Esophagus squamous epithelium (tissue), 4 donors: ENCODE measurements at regions not wholly inside any gene's neighbourhood (a gene's known extent, or its start where the extent isn't known, plus 50 kb on each side); places are given as distances from the start of the nearest gene placed in this dataset.

Experiments
- CTCF ChIP-seq, 6 experiments: fragments of 450-650 bp in 4 of 6; fragments of 200-600 bp in 2 of 6; sonication (generic) in 2 of 6; IDR thresholded peaks; one replicate each; pipeline ENCODE4 v1.5.1; 2016 to 2019; ENCODE audit warnings: antibody characterized with exemption in 6 of 6, mild to moderate bottlenecking in 4 of 6, moderate library complexity in 4 of 6
- POLR2A ChIP-seq, 4 donors: fragments of 450-650 bp; IDR thresholded peaks; one replicate each; pipeline ENCODE4 v1.6.1; 2017; ENCODE audit warnings: antibody characterized with exemption in 4 of 4, mild to moderate bottlenecking in 4 of 4, moderate library complexity in 3 of 4

- TF ChIP-seq CTCF (IDR thresholded peaks at IDR 0.05) (no peak), POLR2A (IDR thresholded peaks at IDR 0.05) (no peak)
These were observed 61.8 kb downstream of the CTSL start for GRCh38 chr9:87787735-87788134.
